Lower leg skin (tissue), 3 donors: ENCODE measurements at regions not wholly inside any gene's neighbourhood (a gene's known extent, or its start where the extent isn't known, plus 50 kb on each side); places are given as distances from the start of the nearest gene placed in this dataset.

ENCODE experiments used
- CTCF ChIP-seq, 3 donors: fragments of 450-650 bp; IDR thresholded peaks; one replicate each; pipeline ENCODE4 v1.5.1; 2016; ENCODE audit warnings: antibody characterized with exemption in 3 of 3, mild to moderate bottlenecking in 3 of 3, moderate library complexity in 2 of 3
- POLR2A ChIP-seq, 2 donors: fragments of 450-650 bp; IDR thresholded peaks; one replicate each; pipeline ENCODE4 v1.6.1; 2016 to 2017; ENCODE audit warnings: antibody characterized with exemption in 2 of 2, mild to moderate bottlenecking in 1 of 2, moderate library complexity in 1 of 2

GRCh38 chr14:22403296-22403695 lies 185.7 kb downstream of the DAD1 start:
- no peak for TF ChIP-seq CTCF (IDR thresholded peaks at IDR 0.05)
- TF ChIP-seq POLR2A (IDR thresholded peaks at IDR 0.05): no peak
